ENCODE measurements at regions not wholly inside any gene's neighbourhood (a gene's known extent, or its start where the extent isn't known, plus 50 kb on each side); places are given as distances from the start of the nearest gene placed in this dataset.

- DNase-seq (ENCODE audit: low read depth in 2 of 2) = no peak
These were observed 284.7 kb downstream of the CDH26 start for GRCh38 chr20:60242836-60243505.

- DNase-seq (ENCODE audit: low read depth in 2 of 2) = no peak
These were observed 286.3 kb downstream of the CDH26 start for GRCh38 chr20:60244373-60245146.

GRCh38 chr20:60246751-60247150 is 288.5 kb downstream of the CDH26 start:
- no peak for DNase-seq (ENCODE audit: low read depth in 2 of 2)

GRCh38 chr20:60249436-60249835 is 291.2 kb downstream of the CDH26 start:
- DNase-seq (ENCODE audit: low read depth in 2 of 2) = no peak

GRCh38 chr20:60250251-60250650 is 292.0 kb downstream of the CDH26 start:
- no peak for DNase-seq (ENCODE audit: low read depth in 2 of 2)

- DNase-seq (ENCODE audit: low read depth in 2 of 2) = no peak
These were observed 294.6 kb downstream of the CDH26 start for GRCh38 chr20:60252866-60253265.

GRCh38 chr20:60253471-60253870 is 295.2 kb downstream of the CDH26 start:
- DNase-seq (ENCODE audit: low read depth in 2 of 2) = no peak

- DNase-seq (ENCODE audit: low read depth in 2 of 2) = no peak
These were observed 296.7 kb downstream of the CDH26 start for GRCh38 chr20:60254901-60255411.

- no peak for DNase-seq (ENCODE audit: low read depth in 2 of 2)
These were observed 297.2 kb downstream of the CDH26 start for GRCh38 chr20:60255415-60255814.

- DNase-seq (ENCODE audit: low read depth in 2 of 2) = no peak
These were observed 297.6 kb downstream of the CDH26 start for GRCh38 chr20:60255866-60256265.

GRCh38 chr20:60256811-60257210 is 298.6 kb downstream of the CDH26 start:
- DNase-seq (ENCODE audit: low read depth in 2 of 2) = no peak

- DNase-seq (ENCODE audit: low read depth in 2 of 2) = no peak
These were observed 299.4 kb downstream of the CDH26 start for GRCh38 chr20:60257671-60258070.

- no peak for DNase-seq (ENCODE audit: low read depth in 2 of 2)
These were observed 300.1 kb downstream of the CDH26 start for GRCh38 chr20:60258255-60258863.

GRCh38 chr20:60261333-60261732 is 303.1 kb downstream of the CDH26 start:
- no peak for DNase-seq (ENCODE audit: low read depth in 2 of 2)

GRCh38 chr20:60262967-60263603 is 304.9 kb downstream of the CDH26 start:
- peak; percentile 8 to 24 for DNase-seq (ENCODE audit: low read depth in 2 of 2)

- DNase-seq (ENCODE audit: low read depth in 2 of 2) = no peak
These were observed 305.8 kb downstream of the CDH26 start for GRCh38 chr20:60263725-60264709.

- no peak for DNase-seq (ENCODE audit: low read depth in 2 of 2)
These were observed 308.1 kb downstream of the CDH26 start for GRCh38 chr20:60266177-60266823.

- DNase-seq (ENCODE audit: low read depth in 2 of 2) = no peak
These were observed 310.3 kb downstream of the CDH26 start for GRCh38 chr20:60268491-60268890.

GRCh38 chr20:60269573-60270162 is 311.4 kb downstream of the CDH26 start:
- DNase-seq (ENCODE audit: low read depth in 2 of 2) = no peak

- no peak for DNase-seq (ENCODE audit: low read depth in 2 of 2)
These were observed 312.1 kb downstream of the CDH26 start for GRCh38 chr20:60270341-60270740.
